Duodenal mucosa (tissue), 2 donors: ENCODE measurements at regions not wholly inside any gene's neighbourhood (a gene's known extent, or its start where the extent isn't known, plus 50 kb on each side); places are given as distances from the start of the nearest gene placed in this dataset.

Source experiments
- H3K27ac ChIP-seq: one replicate; pipeline ENCODE4 v1.7.0; 2013; ENCODE audit warnings: low read depth, low read length
- H3K27me3 ChIP-seq, 2 donors: one replicate each; pipeline ENCODE4 v1.7.0; 2013; ENCODE audit warnings: low read length in 2 of 2, control low read depth in 1 of 2; ENCODE audit not compliant: insufficient read depth in 2 of 2, control insufficient read depth in 1 of 2
- H3K36me3 ChIP-seq, 2 donors: one replicate each; pipeline ENCODE4 v1.7.0; 2013; ENCODE audit warnings: low read length in 2 of 2, control low read depth in 1 of 2; ENCODE audit not compliant: insufficient read depth in 2 of 2, control insufficient read depth in 1 of 2
- H3K4me1 ChIP-seq, 2 donors: one replicate each; pipeline ENCODE4 v1.7.0; 2013; ENCODE audit warnings: low read length in 2 of 2, control low read depth in 1 of 2; ENCODE audit not compliant: insufficient read depth in 2 of 2, control insufficient read depth in 1 of 2
- H3K4me3 ChIP-seq, 2 donors: one replicate each; pipeline ENCODE4 v1.7.0; 2013; ENCODE audit warnings: low read length in 2 of 2, low read depth in 1 of 2
- H3K9ac ChIP-seq, 2 donors: one replicate each; pipeline ENCODE4 v1.7.0; 2013; ENCODE audit warnings: low read length in 2 of 2, low read depth in 1 of 2
- H3K9me3 ChIP-seq, 2 donors: one replicate each; pipeline ENCODE4 v1.7.0; 2013; ENCODE audit warnings: low read length in 2 of 2, control low read depth in 1 of 2; ENCODE audit not compliant: control insufficient read depth in 1 of 2

DNA sequence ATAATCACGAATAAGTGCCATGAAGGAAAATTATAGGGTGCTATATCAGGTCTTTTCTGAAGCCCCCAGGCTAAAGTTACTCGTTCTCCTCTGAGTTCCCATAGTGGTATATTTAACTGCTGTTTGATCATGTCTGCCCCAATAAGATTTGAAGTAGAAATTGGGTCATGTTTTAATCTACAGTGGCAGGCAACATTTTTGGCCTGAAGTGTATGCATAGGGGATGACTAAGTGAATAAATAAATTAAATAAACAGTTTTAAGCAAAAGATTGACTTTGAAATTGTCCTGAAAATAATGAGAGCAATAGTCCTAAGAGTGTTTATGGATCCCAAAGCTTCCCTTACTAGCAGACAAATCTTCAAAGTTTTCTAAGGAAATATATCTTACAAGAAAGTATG, 500.9 kb downstream of the TNS1 start:
- no peak overlapping the region for H3K9ac ChIP-seq
- no peaks in the 10 kb centered on the region for H3K9me3 ChIP-seq
- no peaks in the 10 kb centered on the region for H3K27me3 ChIP-seq
- no peak overlapping the region for H3K27ac ChIP-seq
- no peaks in the 10 kb centered on the region for H3K4me1 ChIP-seq
- H3K36me3 ChIP-seq = no peaks in the 10 kb centered on the region
- H3K4me3 ChIP-seq = no peak overlapping the region

- Histone ChIP-seq H3K27me3 (no peaks in the 10 kb centered on the region), H3K36me3 (no peaks in the 10 kb centered on the region), H3K27ac (no peak overlapping the region), H3K9ac (no peak overlapping the region), H3K4me1 (no peaks in the 10 kb centered on the region), H3K4me3 (no peak overlapping the region), H3K9me3 (no peaks in the 10 kb centered on the region)
Observed at GRCh38 chr2:217497843-217498377, 504.9 kb downstream of the TNS1 start.

GRCh38 chr2:217494557-217494956, 508.2 kb downstream of the TNS1 start:
- Histone ChIP-seq H3K4me1 (no peaks in the 10 kb centered on the region), H3K36me3 (no peaks in the 10 kb centered on the region), H3K9ac (no peak overlapping the region), H3K27ac (no peak overlapping the region), H3K9me3 (no peaks in the 10 kb centered on the region), H3K27me3 (no peaks in the 10 kb centered on the region), H3K4me3 (no peak overlapping the region)

DNA sequence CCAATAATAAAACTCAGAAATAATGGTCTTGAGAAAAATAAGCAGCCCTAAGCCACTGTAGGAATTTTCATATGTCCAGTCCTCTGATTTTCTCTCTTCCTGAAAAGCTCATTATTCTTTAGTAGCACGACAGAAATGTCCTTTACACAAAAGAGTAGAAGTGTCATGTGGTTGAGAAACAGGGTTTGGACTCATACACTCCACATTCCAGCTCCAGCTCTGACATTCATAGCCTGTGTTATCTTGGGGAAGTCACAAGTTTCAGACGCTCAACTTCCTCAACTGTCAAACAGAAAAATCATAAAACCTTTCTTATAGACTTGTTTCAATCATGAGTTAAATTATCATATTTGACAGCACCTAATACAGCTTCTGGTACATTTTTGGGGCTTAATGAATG, 511.5 kb downstream of the TNS1 start:
- H3K27ac ChIP-seq = no peak overlapping the region
- H3K9ac ChIP-seq = no peak overlapping the region
- H3K4me3 ChIP-seq = no peak overlapping the region
- no peaks in the 10 kb centered on the region for H3K27me3 ChIP-seq
- no peaks in the 10 kb centered on the region for H3K4me1 ChIP-seq
- H3K36me3 ChIP-seq = no peaks in the 10 kb centered on the region
- H3K9me3 ChIP-seq = no peaks in the 10 kb centered on the region

GRCh38 chr2:217489145-217489960, 513.4 kb downstream of the TNS1 start:
- H3K36me3 ChIP-seq = no peaks in the 10 kb centered on the region
- no peaks in the 10 kb centered on the region for H3K27me3 ChIP-seq
- no peak overlapping the region for H3K4me3 ChIP-seq
- no peak overlapping the region for H3K27ac ChIP-seq
- no peaks in the 10 kb centered on the region for H3K4me1 ChIP-seq
- no peaks in the 10 kb centered on the region for H3K9me3 ChIP-seq
- no peak overlapping the region for H3K9ac ChIP-seq

GRCh38 chr2:217484046-217484445, 518.7 kb downstream of the TNS1 start:
- Histone ChIP-seq H3K27me3 (peaks cover 0 to 4% of the 10 kb centered on the region in 2 donors), H3K36me3 (no peaks in the 10 kb centered on the region), H3K9ac (no peak overlapping the region), H3K9me3 (no peaks in the 10 kb centered on the region), H3K27ac (no peak overlapping the region), H3K4me3 (no peak overlapping the region), H3K4me1 (no peaks in the 10 kb centered on the region)

DNA sequence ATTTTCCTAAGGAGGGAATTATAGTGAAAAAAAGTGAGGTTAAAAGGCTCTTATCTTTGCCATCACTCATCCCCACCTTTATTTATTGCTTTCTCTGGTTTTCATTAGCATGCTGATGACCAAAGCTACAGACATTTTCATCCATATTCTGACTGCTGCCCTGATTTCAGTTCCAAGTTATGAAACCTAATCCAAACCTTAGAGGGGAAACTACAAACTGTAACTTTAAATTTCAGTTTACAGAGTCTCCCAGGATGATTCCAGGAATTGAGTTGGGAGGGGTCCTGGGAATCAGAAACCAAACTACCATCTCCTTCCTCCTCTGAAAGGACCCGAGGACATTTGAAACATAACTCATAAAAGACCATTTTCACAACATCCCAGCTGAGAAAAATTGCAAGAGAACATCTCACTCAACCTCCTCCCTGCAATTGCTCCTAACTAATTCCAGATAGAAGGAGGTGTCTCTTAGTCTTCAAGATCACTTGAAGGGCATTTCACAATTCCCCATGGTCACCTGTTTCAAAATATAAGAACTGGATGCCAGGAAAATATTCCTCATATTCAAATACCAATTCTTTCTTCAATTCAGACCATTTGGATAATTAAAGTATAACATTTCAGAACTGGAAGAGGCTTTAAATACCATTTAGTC, 520.6 kb downstream of the TNS1 start:
- Histone ChIP-seq H3K4me1 (no peaks in the 10 kb centered on the region), H3K9ac (no peak overlapping the region), H3K4me3 (no peak overlapping the region), H3K27me3 (peaks cover 0 to 4% of the 10 kb centered on the region in 2 donors), H3K27ac (no peak overlapping the region), H3K9me3 (no peaks in the 10 kb centered on the region), H3K36me3 (no peaks in the 10 kb centered on the region)

DNA sequence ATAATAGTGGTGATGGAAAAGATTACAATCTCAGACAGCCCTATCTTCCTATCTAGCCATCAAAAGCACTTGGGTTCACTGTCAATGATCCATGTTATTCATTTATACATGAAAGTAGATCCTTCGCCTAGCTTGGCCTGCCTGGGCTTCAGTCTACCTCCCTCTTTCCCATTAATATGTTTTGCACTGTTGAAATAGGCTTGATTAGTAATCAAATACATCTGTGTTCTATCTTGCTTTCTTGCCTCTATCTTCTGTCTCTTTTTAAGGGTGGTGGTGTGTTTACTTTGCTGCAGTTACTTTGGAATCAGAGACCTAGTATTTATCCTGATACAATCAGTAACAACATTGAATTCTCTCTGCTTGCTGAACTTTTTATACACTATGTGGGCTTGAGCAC, 521.2 kb downstream of the TNS1 start:
- Histone ChIP-seq H3K27ac (no peak overlapping the region), H3K36me3 (no peaks in the 10 kb centered on the region), H3K27me3 (peaks cover 0 to 4% of the 10 kb centered on the region in 2 donors), H3K9ac (no peak overlapping the region), H3K4me3 (no peak overlapping the region), H3K4me1 (no peaks in the 10 kb centered on the region), H3K9me3 (no peaks in the 10 kb centered on the region)

DNA sequence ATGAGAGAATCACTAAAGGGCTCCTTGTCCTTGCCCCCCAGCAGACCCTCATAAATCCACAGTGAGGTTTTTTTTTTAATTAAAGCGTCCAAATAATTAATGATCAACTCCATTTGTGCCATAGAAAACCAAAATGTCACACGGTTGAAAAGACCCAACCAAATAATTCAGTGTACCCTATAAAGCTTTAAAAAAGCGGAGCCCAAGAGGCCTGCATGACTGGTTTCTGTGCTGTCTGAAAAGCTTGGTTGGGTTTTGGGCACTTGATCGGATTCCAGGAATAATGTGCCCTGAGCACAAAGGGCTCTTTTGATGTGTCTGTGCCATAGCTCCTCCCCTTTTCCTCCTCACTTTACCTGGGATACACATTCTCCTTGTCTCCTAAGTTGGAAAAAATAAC, 523.2 kb downstream of the TNS1 start:
- no peak overlapping the region for H3K4me3 ChIP-seq
- H3K27me3 ChIP-seq = peaks cover 0 to 4% of the 10 kb centered on the region in 2 donors
- no peaks in the 10 kb centered on the region for H3K36me3 ChIP-seq
- no peaks in the 10 kb centered on the region for H3K4me1 ChIP-seq
- H3K9ac ChIP-seq = no peak overlapping the region
- no peaks in the 10 kb centered on the region for H3K9me3 ChIP-seq
- H3K27ac ChIP-seq = no peak overlapping the region

DNA sequence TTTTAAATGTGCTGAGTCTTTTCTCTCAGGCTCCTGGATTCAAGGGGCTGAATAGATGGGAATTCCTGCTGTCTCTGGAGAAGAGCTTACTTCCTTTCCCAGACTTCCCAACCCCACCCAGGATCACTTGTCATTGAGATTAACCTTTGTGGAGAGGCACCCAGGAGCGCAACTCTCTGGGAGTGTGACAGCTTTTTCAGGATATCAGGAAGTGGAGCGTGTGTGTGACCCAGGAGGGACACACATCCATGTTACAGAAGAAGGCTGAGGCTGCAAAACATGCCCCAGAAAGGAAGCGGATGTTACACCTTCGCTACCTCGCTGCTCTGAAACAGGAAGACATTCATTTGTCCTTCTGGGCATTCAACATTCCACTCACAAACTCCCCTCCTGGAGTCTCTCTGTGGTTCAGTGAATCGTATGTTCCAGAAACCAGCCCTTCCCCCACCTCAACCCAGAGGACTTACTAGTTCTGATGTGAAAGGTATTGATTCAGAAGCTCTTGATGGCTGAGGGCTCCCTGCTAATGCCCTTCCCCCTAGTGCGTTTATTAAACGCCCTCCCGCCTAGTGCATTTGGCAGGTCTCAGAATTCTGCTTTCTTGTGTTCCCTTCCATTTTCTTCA, 523.9 kb downstream of the TNS1 start:
- H3K9me3 ChIP-seq = no peaks in the 10 kb centered on the region
- H3K4me3 ChIP-seq = no peak overlapping the region
- H3K9ac ChIP-seq = no peak overlapping the region
- H3K36me3 ChIP-seq = no peaks in the 10 kb centered on the region
- no peaks in the 10 kb centered on the region for H3K4me1 ChIP-seq
- no peak overlapping the region for H3K27ac ChIP-seq
- peaks cover 0 to 4% of the 10 kb centered on the region in 2 donors for H3K27me3 ChIP-seq
